Skeletal muscle cell (primary cell): ENCODE measurements at regions not wholly inside any gene's neighbourhood (a gene's known extent, or its start where the extent isn't known, plus 50 kb on each side); places are given as distances from the start of the nearest gene placed in this dataset.

Experiments used
- DNase-seq: peaks from one replicate; pipeline ENCODE4 v3.0.0-alpha.2; 2010; ENCODE audit warnings: low read depth
- H3K4me3 ChIP-seq: 2 replicates; pipeline ENCODE4 v1.5.1; 2011; ENCODE audit warnings: low read depth, mild to moderate bottlenecking, control low read depth, low read length, moderate library complexity

- no peak for DNase-seq
Observed at GRCh38 chr2:862731-863466, 87.8 kb upstream of the SNTG2 start.

GRCh38 chr2:862355-862687 lies 88.3 kb upstream of the SNTG2 start:
- no peak for DNase-seq
- H3K4me3 ChIP-seq = no peak overlapping the region

More at GRCh38 chr2:862731-863466, 87.8 kb upstream of the SNTG2 start:
- no peak overlapping the region for H3K4me3 ChIP-seq

- no peak overlapping the region for H3K4me3 ChIP-seq
- no peak for DNase-seq
Observed at GRCh38 chr2:861655-862354, 88.8 kb upstream of the SNTG2 start.

GRCh38 chr2:860259-860855 lies 90.3 kb upstream of the SNTG2 start:
- DNase-seq = no peak
- no peak overlapping the region for H3K4me3 ChIP-seq

- no peak for DNase-seq
- H3K4me3 ChIP-seq = no peak overlapping the region
Observed at GRCh38 chr2:858646-859045, 92.0 kb upstream of the SNTG2 start.

GRCh38 chr2:857937-858336 lies 92.7 kb upstream of the SNTG2 start:
- DNase-seq = no peak
- H3K4me3 ChIP-seq = no peak overlapping the region

- no peak overlapping the region for H3K4me3 ChIP-seq
- DNase-seq = no peak
Observed at GRCh38 chr2:857081-857480, 93.6 kb upstream of the SNTG2 start.

- no peak overlapping the region for H3K4me3 ChIP-seq
- no peak for DNase-seq
Observed at GRCh38 chr2:856456-856855, 94.2 kb upstream of the SNTG2 start.

- H3K4me3 ChIP-seq = no peak overlapping the region
- no peak for DNase-seq
Observed at GRCh38 chr2:856041-856440, 94.6 kb upstream of the SNTG2 start.

- DNase-seq = no peak
Observed at GRCh38 chr2:855177-855576, 95.5 kb upstream of the SNTG2 start.

GRCh38 chr2:854460-854859 lies 96.2 kb upstream of the SNTG2 start:
- H3K4me3 ChIP-seq = no peak overlapping the region
- DNase-seq = no peak

More at GRCh38 chr2:855177-855576, 95.5 kb upstream of the SNTG2 start:
- no peak overlapping the region for H3K4me3 ChIP-seq

- no peak overlapping the region for H3K4me3 ChIP-seq
- no peak for DNase-seq
Observed at GRCh38 chr2:853203-853870, 97.3 kb upstream of the SNTG2 start.

GRCh38 chr2:852168-852567 lies 98.5 kb upstream of the SNTG2 start:
- H3K4me3 ChIP-seq = no peak overlapping the region
- DNase-seq = no peak

- H3K4me3 ChIP-seq = no peak overlapping the region
- no peak for DNase-seq
Observed at GRCh38 chr2:851680-852079, 99.0 kb upstream of the SNTG2 start.

GRCh38 chr2:851078-851477 lies 99.6 kb upstream of the SNTG2 start:
- no peak for DNase-seq
- no peak overlapping the region for H3K4me3 ChIP-seq

GRCh38 chr2:850429-850828 lies 100.2 kb upstream of the SNTG2 start:
- H3K4me3 ChIP-seq = no peak overlapping the region
- no peak for DNase-seq

- DNase-seq = no peak
- no peak overlapping the region for H3K4me3 ChIP-seq
Observed at GRCh38 chr2:848099-848498, 102.5 kb upstream of the SNTG2 start.

GRCh38 chr2:847669-848068 lies 103.0 kb upstream of the SNTG2 start:
- H3K4me3 ChIP-seq = no peak overlapping the region
- no peak for DNase-seq

GRCh38 chr2:844715-845114 lies 105.9 kb upstream of the SNTG2 start:
- H3K4me3 ChIP-seq = no peak overlapping the region
- no peak for DNase-seq

- H3K4me3 ChIP-seq = no peak overlapping the region
- no peak for DNase-seq
Observed at GRCh38 chr2:842151-842803, 108.4 kb upstream of the SNTG2 start.
